ENCODE measurements at regions not wholly inside any gene's neighbourhood (a gene's known extent, or its start where the extent isn't known, plus 50 kb on each side); places are given as distances from the start of the nearest gene placed in this dataset.
"Not testable (repeated sequence)": the region's sequence is repeated elsewhere in the genome, so short reads cannot be mapped to it uniquely, and the experiment has no call there.

DNA sequence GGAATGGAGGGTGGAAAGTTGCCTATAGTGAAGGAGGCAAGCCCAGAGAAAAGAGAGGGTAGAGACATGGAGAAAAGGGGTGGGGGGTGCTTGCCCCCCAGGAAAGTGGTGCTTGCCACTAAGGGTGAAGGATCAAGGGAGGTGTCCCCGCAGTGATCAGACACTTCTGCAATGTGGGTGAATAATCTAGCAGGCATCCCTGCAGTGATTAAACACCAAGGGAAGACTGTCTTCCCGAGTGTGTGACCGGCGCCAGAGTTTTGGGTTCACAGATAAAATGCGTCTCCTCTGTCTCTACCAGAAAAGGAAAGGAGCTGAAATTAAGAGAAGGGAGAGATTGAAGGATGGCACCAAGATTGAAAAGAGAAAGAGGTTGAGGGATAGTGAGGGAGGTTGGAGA, 1076.9 kb downstream of the DNAJB9 start:
- TF ChIP-seq REST (IDR thresholded peaks at IDR 0.05); EGR1 (IDR thresholded peaks at IDR 0.05; ENCODE audit: low read depth in 2 of 2); CTCF (IDR thresholded peaks at IDR 0.05; ENCODE audit: low read depth, low read length, missing input control); RXRA (IDR thresholded peaks at IDR 0.05); TAF1 (conservative IDR thresholded peaks at IDR 0.05); ATF3 (IDR thresholded peaks at IDR 0.05); JUND (IDR thresholded peaks at IDR 0.05); GABPA (IDR thresholded peaks at IDR 0.05 in 1 of 2, conservative IDR thresholded peaks at IDR 0.05 in 1 of 2); RAD21 (IDR thresholded peaks at IDR 0.05): not testable (repeated sequence)
- TF ChIP-seq, protein P1, sequence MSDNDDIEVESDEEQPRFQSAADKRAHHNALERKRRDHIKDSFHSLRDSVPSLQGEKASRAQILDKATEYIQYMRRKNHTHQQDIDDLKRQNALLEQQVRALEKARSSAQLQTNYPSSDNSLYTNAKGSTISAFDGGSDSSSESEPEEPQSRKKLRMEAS (IDR thresholded peaks at IDR 0.05): not testable (repeated sequence)

All from liver (tissue), 3 donors.